GM18873 (cell line): ENCODE measurements at regions not wholly inside any gene's neighbourhood (a gene's known extent, or its start where the extent isn't known, plus 50 kb on each side); places are given as distances from the start of the nearest gene placed in this dataset.
"Not testable (repeated sequence)": the region's sequence is repeated elsewhere in the genome, so short reads cannot be mapped to it uniquely, and the experiment has no call there.

Experiments
- ATAC-seq: cut with Tn5 transposase; IDR thresholded peaks from one replicate; pipeline ENCODE4 v1.9.1; 2021; ENCODE audit warnings: mild to moderate bottlenecking, moderate library complexity, moderate number of reproducible peaks; ENCODE audit not compliant: unreplicated experiment, low FRiP score

GRCh38 chr5:118611332-118611945 lies 376.9 kb downstream of the DTWD2 start:
- ATAC-seq: no peak

- ATAC-seq: no peak
Measured at GRCh38 chr5:118606940-118607339, 381.4 kb downstream of the DTWD2 start.

GRCh38 chr5:118605761-118606160 lies 382.6 kb downstream of the DTWD2 start:
- no peak for ATAC-seq

- ATAC-seq: no peak
Measured at GRCh38 chr5:118604106-118604505, 384.2 kb downstream of the DTWD2 start.

- no peak for ATAC-seq
Measured at GRCh38 chr5:118603278-118603677, 385.1 kb downstream of the DTWD2 start.

GRCh38 chr5:118598311-118598710 lies 390.0 kb downstream of the DTWD2 start:
- no peak for ATAC-seq

- no peak for ATAC-seq
Measured at GRCh38 chr5:118597543-118597942, 390.8 kb downstream of the DTWD2 start.

- no peak for ATAC-seq
Measured at GRCh38 chr5:118596255-118596654, 392.1 kb downstream of the DTWD2 start.

- no peak for ATAC-seq
Measured at GRCh38 chr5:118593003-118593328, 395.4 kb downstream of the DTWD2 start.

GRCh38 chr5:118592229-118593002 lies 395.9 kb downstream of the DTWD2 start:
- ATAC-seq: no peak

GRCh38 chr5:118590806-118591205 lies 397.5 kb downstream of the DTWD2 start:
- ATAC-seq: no peak

- no peak for ATAC-seq
Measured at GRCh38 chr5:118580949-118581348, 407.4 kb downstream of the DTWD2 start.

GRCh38 chr5:118578093-118578492 lies 410.3 kb downstream of the DTWD2 start:
- no peak for ATAC-seq

GRCh38 chr5:118577621-118578020 lies 410.7 kb downstream of the DTWD2 start:
- no peak for ATAC-seq

GRCh38 chr5:118570276-118570675 lies 418.1 kb downstream of the DTWD2 start:
- ATAC-seq: not testable (repeated sequence)

- not testable (repeated sequence) for ATAC-seq
Measured at GRCh38 chr5:118569596-118569995, 418.8 kb downstream of the DTWD2 start.

- ATAC-seq: no peak
Measured at GRCh38 chr5:118565335-118565971, 422.9 kb downstream of the DTWD2 start.

GRCh38 chr5:118561971-118562370 lies 426.4 kb downstream of the DTWD2 start:
- ATAC-seq: no peak

- no peak for ATAC-seq
Measured at GRCh38 chr5:118561235-118561634, 427.1 kb downstream of the DTWD2 start.

- ATAC-seq: no peak
Measured at GRCh38 chr5:118558871-118559270, 429.5 kb downstream of the DTWD2 start.

GRCh38 chr5:118557251-118557661 lies 431.1 kb downstream of the DTWD2 start:
- ATAC-seq: no peak

GRCh38 chr5:118556792-118557191 lies 431.6 kb downstream of the DTWD2 start:
- no peak for ATAC-seq
